SK-N-SH (cell line): ENCODE measurements at regions not wholly inside any gene's neighbourhood (a gene's known extent, or its start where the extent isn't known, plus 50 kb on each side); places are given as distances from the start of the nearest gene placed in this dataset.

Experiments used
- CTCF ChIA-PET: fragments of 300-600, 350-600 bp; formaldehyde crosslinking; extraction: SDS; loops from one replicate; lab custom pipeline; 2021; lab: Yijun Ruan, JAX
- POLR2A ChIA-PET: fragments of 350-600 bp; sonication (Branson Sonifier 250); formaldehyde crosslinking; extraction: SDS; loops from one replicate; lab custom pipeline; 2020; ENCODE audit warnings: antibody characterized with exemption, inconsistent platforms; lab: Yijun Ruan, JAX
- DNase-seq: peaks from one replicate; pipeline ENCODE4 v3.0.0; 2012
- H2AFZ ChIP-seq: fragments of 200-600 bp; sonication (generic); 2 replicates; pipeline ENCODE4 v1.8.1; 2016; ENCODE audit warnings: antibody characterized with exemption, mild to moderate bottlenecking, low read depth
- H3F3A ChIP-seq: fragments of 200-600 bp; sonication (generic); replicated peaks from 2 replicates; pipeline ENCODE3; 2016; ENCODE audit warnings: antibody characterized with exemption, mild to moderate bottlenecking; ENCODE audit not compliant: insufficient read depth
- H3K27ac ChIP-seq, 2 experiments: fragments of 200-500 bp in 1 of 2; fragments of 200-600 bp in 1 of 2; sonication (Bioruptor generic) in 1 of 2; sonication (generic), shearing (Covaris generic) in 1 of 2; 2 replicates each; pipeline versions ENCODE4 v1.5.1 to v1.6.1; 2014 to 2016; ENCODE audit warnings: low read depth in 2 of 2, inconsistent platforms in 1 of 2, low read length in 1 of 2, mild to moderate bottlenecking in 1 of 2, mixed read lengths in 1 of 2
- H3K27me3 ChIP-seq: fragments of 200-600 bp; sonication (generic), shearing (Covaris generic); 2 replicates; pipeline ENCODE4 v1.6.1; 2016; ENCODE audit warnings: mixed run types; ENCODE audit not compliant: insufficient read depth
- H3K36me3 ChIP-seq, 2 experiments: fragments of 200-500 bp in 1 of 2; fragments of 200-600 bp in 1 of 2; sonication (Bioruptor generic) in 1 of 2; sonication (generic) in 1 of 2; replicated peaks in 1 of 2; 2 replicates each; pipeline versions ENCODE3 to v1.5.1; 2014 to 2016; ENCODE audit warnings: low read length in 1 of 2, mild to moderate bottlenecking in 1 of 2; ENCODE audit not compliant: insufficient read depth in 2 of 2, control insufficient read depth in 1 of 2
- H3K4me1 ChIP-seq, 2 experiments: fragments of 200-500 bp in 1 of 2; fragments of 200-600 bp in 1 of 2; sonication (Bioruptor generic) in 1 of 2; sonication (generic), shearing (Covaris generic) in 1 of 2; 2 replicates each; pipeline versions ENCODE4 v1.5.1 to v1.6.1; 2014 to 2016; ENCODE audit warnings: low read depth in 1 of 2, low read length in 1 of 2, mixed run types in 1 of 2; ENCODE audit not compliant: insufficient read depth in 2 of 2, control insufficient read depth in 1 of 2
- H3K4me2 ChIP-seq: fragments of 200-600 bp; sonication (generic), shearing (Covaris generic); 2 replicates; pipeline ENCODE4 v1.6.1; 2017; ENCODE audit warnings: mixed run types
- H3K4me3 ChIP-seq, 2 experiments: fragments of 200-500 bp in 1 of 2; fragments of 200-600 bp in 1 of 2; sonication (Bioruptor generic) in 1 of 2; sonication (generic), shearing (Covaris generic) in 1 of 2; 2 replicates each; pipeline versions ENCODE4 v1.5.1 to v1.8.1; 2014 to 2016; ENCODE audit warnings: low read depth in 2 of 2, inconsistent platforms in 1 of 2, low read length in 1 of 2, mild to moderate bottlenecking in 1 of 2, mixed read lengths in 1 of 2, moderate library complexity in 1 of 2
- H3K79me2 ChIP-seq: fragments of 200-600 bp; sonication (generic); 2 replicates; pipeline ENCODE4 v1.8.1; 2017; ENCODE audit warnings: mild to moderate bottlenecking; ENCODE audit not compliant: insufficient read depth
- H3K9ac ChIP-seq: fragments of 200-600 bp; sonication (generic); 2 replicates; pipeline ENCODE4 v1.6.1; 2017; ENCODE audit warnings: mixed run types
- H3K9me2 ChIP-seq: fragments of 200-600 bp; sonication (generic); 2 replicates; pipeline ENCODE4 v1.6.1; 2017; ENCODE audit warnings: mixed run types
- H3K9me3 ChIP-seq: fragments of 200-600 bp; sonication (generic); 2 replicates; pipeline ENCODE4 v1.6.1; 2017; ENCODE audit warnings: mixed run types, mild to moderate bottlenecking, moderate library complexity
- H4K20me1 ChIP-seq: fragments of 200-600 bp; sonication (generic); 2 replicates; pipeline ENCODE4 v1.6.1; 2017; ENCODE audit warnings: mild to moderate bottlenecking, mixed run types; ENCODE audit not compliant: insufficient read depth
- CHD2 ChIP-seq: fragments of 150-350 bp; IDR thresholded peaks from 2 replicates; pipeline ENCODE4 v1.6.1; 2018; ENCODE audit warnings: low read length; ENCODE audit not compliant: partially characterized antibody
- EP300 ChIP-seq, 2 experiments: IDR thresholded peaks; 2 replicates each; pipeline versions ENCODE4 v1.4.0 to v1.6.1; 2012; ENCODE audit warnings: borderline replicate concordance in 1 of 2, low read depth in 1 of 2, low read length in 1 of 2
- FOXJ3 ChIP-seq: sonication (generic); formaldehyde crosslinking; IDR thresholded peaks from 2 replicates; pipeline ENCODE4 v1.5.1; 2020; ENCODE audit warnings: mild to moderate bottlenecking, missing genetic modification reagents
- FOXM1 ChIP-seq: IDR thresholded peaks from 2 replicates; pipeline ENCODE4 v1.4.0; 2012; ENCODE audit warnings: low read depth, mild to moderate bottlenecking
- GATA2 ChIP-seq: sonication (generic); formaldehyde crosslinking; IDR thresholded peaks from 2 replicates; pipeline ENCODE4 v1.5.0; 2020; ENCODE audit warnings: mild to moderate bottlenecking, missing genetic modification reagents
- JUND ChIP-seq: IDR thresholded peaks from 2 replicates; pipeline ENCODE4 v1.4.0; 2012
- NFIC ChIP-seq: IDR thresholded peaks from 2 replicates; pipeline ENCODE4 v1.4.0; 2012; ENCODE audit warnings: borderline replicate concordance
- PBX3 ChIP-seq: IDR thresholded peaks from 2 replicates; pipeline ENCODE4; 2012
- RAD21 ChIP-seq: IDR thresholded peaks from 2 replicates; pipeline ENCODE4 v1.6.1; 2012; ENCODE audit warnings: mild to moderate bottlenecking, low read length
- RCOR1 ChIP-seq: fragments of 150-350 bp; IDR thresholded peaks from 2 replicates; pipeline ENCODE4 v1.6.1; 2017; ENCODE audit warnings: antibody characterized with exemption, low read length
- REST ChIP-seq: IDR thresholded peaks from 2 replicates; pipeline ENCODE4 v1.6.1; 2012; ENCODE audit warnings: mild to moderate bottlenecking, low read depth, low read length, moderate library complexity
- RFX5 ChIP-seq: IDR thresholded peaks from 2 replicates; pipeline ENCODE4 v1.6.1; 2012; ENCODE audit warnings: mild to moderate bottlenecking, improper control_type of control experiment, low read length
- RXRA ChIP-seq: IDR thresholded peaks from 2 replicates; pipeline ENCODE4 v1.4.0; 2012; ENCODE audit warnings: low read depth, mild to moderate bottlenecking, borderline replicate concordance
- SIN3A ChIP-seq: IDR thresholded peaks from 2 replicates; pipeline ENCODE4 v1.6.1; 2012; ENCODE audit warnings: low read depth, mild to moderate bottlenecking, low read length, moderate library complexity, borderline replicate concordance
- SMC3 ChIP-seq: IDR thresholded peaks from 2 replicates; pipeline ENCODE4 v1.6.1; 2012; ENCODE audit warnings: low read depth, low read length, improper control_type of control experiment
- TAF1 ChIP-seq: IDR thresholded peaks from 2 replicates; pipeline ENCODE4 v1.6.1; 2012; ENCODE audit warnings: low read depth, mild to moderate bottlenecking, low read length, moderate library complexity, borderline replicate concordance
- TCF12 ChIP-seq: IDR thresholded peaks from 2 replicates; pipeline ENCODE4 v1.4.0; 2012
- TEAD4 ChIP-seq: IDR thresholded peaks from 2 replicates; pipeline ENCODE4 v1.4.0; 2012; ENCODE audit warnings: mild to moderate bottlenecking, borderline replicate concordance; ENCODE audit not compliant: insufficient read depth
- USF1 ChIP-seq: IDR thresholded peaks from 2 replicates; pipeline ENCODE4 v1.4.0; 2012; ENCODE audit warnings: low read depth, borderline replicate concordance
- USF2 ChIP-seq: fragments of 150-350 bp; IDR thresholded peaks from 2 replicates; pipeline ENCODE4 v1.6.1; 2017; ENCODE audit warnings: antibody characterized with exemption, low read length, low read depth, borderline replicate concordance
- YY1 ChIP-seq: IDR thresholded peaks from 2 replicates; pipeline ENCODE4 v1.4.0; 2012; ENCODE audit warnings: low read depth, mild to moderate bottlenecking
- WGBS: methylation state at CpG from one replicate; pipeline ENCODE4 v1.1.6; 2017; ENCODE audit warnings: low lambda C conversion rate; 5-methylcytosine and 5-hydroxymethylcytosine counted together

- Histone ChIP-seq H3K36me3 (no peaks in the 10 kb centered on the region), H3F3A (no peaks in the 10 kb centered on the region), H3K4me2 (no peak overlapping the region), H3K4me3 (no peak overlapping the region), H3K9ac (no peak overlapping the region), H2AFZ (no peak overlapping the region), H3K27ac (no peak overlapping the region), H4K20me1 (no peaks in the 10 kb centered on the region), H3K27me3 (no peaks in the 10 kb centered on the region), H3K9me2 (no peaks in the 10 kb centered on the region), H3K9me3 (no peaks in the 10 kb centered on the region), H3K79me2 (no peaks in the 10 kb centered on the region), H3K4me1 (no peaks in the 10 kb centered on the region)
- 7% methylated on average over 3 of the region's 3 CpGs for WGBS
- CTCF ChIA-PET = no interaction called here
- no peak for DNase-seq
- POLR2A ChIA-PET = no interaction called here
- no peak for TF ChIP-seq GATA2 (CRISPR knock-in tag)
- no peak for TF ChIP-seq USF2
These were observed 1369.1 kb downstream of the UQCRFS1 start for GRCh38 chr19:27843861-27844260.

GRCh38 chr19:27833031-27833430, 1379.9 kb downstream of the UQCRFS1 start:
- Histone ChIP-seq H3K79me2 (no peaks in the 10 kb centered on the region), H3K36me3 (no peaks in the 10 kb centered on the region), H3K9ac (no peak overlapping the region), H3K27me3 (no peaks in the 10 kb centered on the region), H3K4me3 (no peak overlapping the region), H3K9me3 (no peaks in the 10 kb centered on the region), H4K20me1 (no peaks in the 10 kb centered on the region), H3K9me2 (no peaks in the 10 kb centered on the region), H3K4me2 (no peak overlapping the region), H3K27ac (no peak overlapping the region), H3F3A (no peaks in the 10 kb centered on the region), H2AFZ (no peak overlapping the region), H3K4me1 (no peaks in the 10 kb centered on the region)
- 0% methylated on average over 1 of the region's 1 CpG for WGBS
- TF ChIP-seq EP300 (IDR thresholded peaks at IDR 0.05; ENCODE audit: borderline replicate concordance in 1 of 2, low read depth in 1 of 2, low read length in 1 of 2) (no peak), PBX3 (no peak), TCF12 (no peak), SIN3A (no peak), JUND (no peak), USF1 (no peak), RAD21 (no peak), REST (no peak), RFX5 (no peak), CHD2 (no peak), RXRA (no peak), RCOR1 (no peak), NFIC (no peak), SMC3 (no peak), FOXM1 (no peak), TAF1 (no peak), FOXJ3 (CRISPR knock-in tag) (no peak), TEAD4 (no peak), YY1 (no peak)
- CTCF ChIA-PET = no interaction called here
- DNase-seq = no peak
- POLR2A ChIA-PET = no interaction called here
